M059J (cell line): ENCODE measurements at regions not wholly inside any gene's neighbourhood (a gene's known extent, or its start where the extent isn't known, plus 50 kb on each side); places are given as distances from the start of the nearest gene placed in this dataset.

Experiments
- DNase-seq: peaks from one replicate; pipeline ENCODE4 v3.0.0-alpha.2; 2012; ENCODE audit warnings: low read depth

DNA sequence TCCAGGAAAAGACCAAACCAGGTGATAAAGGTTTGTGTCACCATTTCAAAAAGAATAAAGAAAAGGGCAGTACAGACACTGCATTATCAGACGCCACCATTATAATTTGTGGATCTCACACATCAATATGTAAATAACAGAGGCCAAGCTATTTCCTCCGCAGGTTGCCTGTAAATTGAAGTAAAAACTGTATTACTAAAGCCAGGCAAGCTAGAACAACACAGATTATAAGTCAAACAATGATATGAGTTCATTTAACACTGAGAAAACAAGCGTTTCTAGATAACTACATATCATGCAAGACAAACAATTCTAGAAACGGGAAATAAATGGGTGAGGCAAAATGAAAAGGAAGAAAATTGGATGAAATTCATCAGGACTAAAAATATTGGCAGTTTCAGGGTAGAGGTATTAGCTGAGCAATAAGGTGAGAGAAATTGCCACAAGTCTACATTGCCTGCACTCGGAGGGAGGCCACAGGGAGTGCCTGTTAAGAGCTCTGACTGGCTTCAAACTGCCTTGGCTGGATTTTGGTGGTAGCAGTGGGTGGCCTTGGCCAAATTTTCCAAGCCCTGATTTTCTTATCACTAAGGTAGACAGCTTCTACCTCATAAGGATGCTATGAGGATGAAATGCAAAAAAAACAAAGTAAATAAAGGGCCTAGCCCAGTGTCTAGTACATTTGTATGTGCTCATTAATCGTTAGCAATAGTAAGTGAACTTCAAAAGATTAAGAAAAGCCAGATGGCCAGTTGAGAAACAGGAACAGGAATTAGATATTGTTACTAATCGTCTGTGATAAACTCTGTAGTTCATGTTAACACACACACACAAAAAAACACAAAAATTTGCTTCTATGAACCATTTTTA is 240.0 kb upstream of the NFE2L3 start:
- no peak for DNase-seq

DNA sequence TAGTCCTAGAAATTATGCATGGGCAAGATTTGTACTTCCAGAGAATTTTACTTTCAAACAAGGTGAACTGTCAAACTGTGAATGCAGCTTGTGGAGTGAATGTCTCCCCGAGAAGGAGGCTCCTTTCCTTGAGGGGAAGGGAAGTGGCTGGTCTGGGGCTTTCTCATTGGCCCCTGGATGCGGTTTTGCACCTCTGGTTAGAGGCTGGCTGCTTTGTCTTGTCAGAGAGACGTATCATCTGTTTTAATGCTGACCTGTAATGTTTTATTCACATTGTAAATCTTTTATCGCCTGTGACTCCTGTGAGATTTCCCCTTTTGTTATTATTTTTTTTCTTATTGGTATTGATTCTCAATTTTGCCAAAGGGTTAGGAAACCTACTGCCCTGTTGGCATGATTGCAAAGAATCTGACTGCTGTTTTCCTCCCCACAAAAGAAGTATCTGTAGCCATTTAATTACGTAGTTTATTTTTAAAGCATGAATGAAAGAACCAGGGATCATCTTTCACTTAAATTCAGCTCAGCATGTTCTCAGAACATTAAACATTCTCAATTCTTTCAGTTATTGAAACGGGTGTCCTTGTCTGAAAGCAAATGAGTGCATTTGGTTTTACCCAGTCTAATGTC is 238.3 kb upstream of the NFE2L3 start:
- no peak for DNase-seq

GRCh38 chr7:25918731-25919130 is 233.3 kb upstream of the NFE2L3 start:
- no peak for DNase-seq

DNA sequence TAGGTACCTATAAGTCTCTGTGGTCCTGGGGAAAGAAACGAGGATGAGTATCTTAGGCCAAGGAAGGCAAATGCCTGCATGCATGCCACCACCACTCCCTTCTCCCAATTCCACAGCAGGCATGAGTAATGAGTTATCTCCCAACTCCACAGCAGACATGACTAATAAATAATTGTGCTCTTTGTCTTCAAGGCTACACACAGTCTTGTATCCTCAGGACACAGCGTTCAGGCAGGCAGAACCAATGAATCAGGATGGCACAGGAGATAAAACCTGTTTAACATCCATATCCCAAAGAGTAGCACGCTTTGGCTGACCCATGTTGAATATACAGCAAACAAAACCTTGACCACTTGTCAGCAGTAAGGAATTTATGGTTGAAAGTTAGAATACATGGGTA is 229.7 kb upstream of the NFE2L3 start:
- DNase-seq = no peak

DNA sequence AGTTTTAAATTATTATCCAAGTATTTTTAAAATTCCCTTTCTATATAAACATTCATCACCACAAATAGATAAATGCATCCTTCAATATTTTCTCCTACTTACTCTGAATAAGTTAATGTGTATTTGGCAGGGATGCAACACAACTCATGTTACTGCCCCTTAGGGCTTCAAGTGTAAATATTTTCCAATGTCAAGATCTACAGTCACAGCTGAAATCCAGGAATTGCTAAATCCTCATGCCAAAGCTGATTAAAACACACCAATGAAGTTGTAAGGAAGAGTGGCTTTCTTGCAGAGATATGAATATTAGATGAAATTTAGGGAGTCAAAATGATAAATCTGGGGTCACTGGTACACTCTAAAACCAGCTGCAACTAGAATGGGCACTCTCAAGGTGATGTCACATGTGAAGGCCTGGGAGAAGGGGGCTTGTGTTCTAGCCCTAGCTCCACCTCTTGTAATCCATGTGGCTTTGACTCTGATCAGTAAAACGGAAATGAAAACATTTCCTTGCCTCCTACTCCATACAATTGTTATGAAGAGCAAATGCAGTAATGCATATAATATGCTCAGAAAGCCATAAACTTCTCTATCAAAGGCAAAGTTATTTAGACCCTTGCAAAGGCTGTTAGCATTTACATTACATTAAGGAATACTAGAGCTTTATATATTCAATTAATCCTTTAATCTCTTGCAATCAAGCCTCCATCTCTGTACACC is 228.1 kb upstream of the NFE2L3 start:
- no peak for DNase-seq

- DNase-seq = peak; percentile 52
Observed at GRCh38 chr7:25926009-25926408, 226.0 kb upstream of the NFE2L3 start.

DNA sequence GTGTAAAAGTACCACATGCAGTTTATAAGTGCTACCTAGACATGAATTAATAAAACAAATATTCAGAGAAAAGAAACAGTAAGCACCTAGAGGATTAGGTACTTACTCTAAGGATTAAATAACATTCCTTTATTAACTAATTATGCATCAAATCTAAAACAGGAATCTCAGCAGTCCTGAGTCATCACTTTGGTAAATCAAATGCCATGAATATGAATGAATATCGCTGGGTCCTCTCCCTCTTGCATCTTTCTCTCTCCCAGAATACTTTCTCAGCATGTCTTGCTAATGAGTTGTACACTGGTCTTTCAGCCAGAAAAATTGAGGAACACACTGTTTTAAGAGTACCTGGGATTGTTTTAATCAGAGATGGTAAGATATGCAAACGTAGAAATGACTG is 225.5 kb upstream of the NFE2L3 start:
- DNase-seq = no peak

DNA sequence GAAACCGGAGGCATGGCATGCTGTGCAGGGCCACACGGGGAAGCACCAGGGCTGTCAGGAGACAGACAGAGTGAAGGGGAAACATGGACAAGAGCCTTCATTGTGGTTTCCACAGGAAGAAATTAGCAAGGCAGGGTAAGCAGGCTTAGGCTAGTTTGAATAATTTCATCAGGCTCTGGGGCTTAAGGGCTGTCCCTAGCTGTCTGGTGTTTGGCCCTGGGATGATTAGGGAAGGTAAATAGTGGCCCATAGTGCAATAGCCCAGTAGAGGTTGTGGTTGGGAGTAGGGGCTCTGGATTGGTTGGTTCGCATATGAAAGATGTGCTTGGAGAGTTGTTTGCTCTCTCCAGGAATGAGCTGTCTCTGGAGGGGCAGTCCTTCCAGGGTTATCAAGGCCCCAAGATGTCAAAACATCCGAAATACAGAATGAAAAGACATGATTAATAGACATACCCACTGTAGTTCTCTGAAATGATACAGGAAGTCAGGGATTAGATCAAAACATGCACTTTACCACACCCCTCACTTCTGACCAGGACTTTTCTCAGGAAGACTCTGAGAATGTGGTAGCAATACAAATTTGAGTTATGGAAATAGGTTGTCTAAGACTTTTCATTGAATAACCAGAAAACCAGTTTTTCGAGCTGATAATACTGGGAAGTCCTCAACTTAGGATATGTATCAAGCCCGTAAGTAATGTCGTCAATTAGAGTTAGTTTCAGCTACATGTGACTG is 224.9 kb upstream of the NFE2L3 start:
- no peak for DNase-seq

DNA sequence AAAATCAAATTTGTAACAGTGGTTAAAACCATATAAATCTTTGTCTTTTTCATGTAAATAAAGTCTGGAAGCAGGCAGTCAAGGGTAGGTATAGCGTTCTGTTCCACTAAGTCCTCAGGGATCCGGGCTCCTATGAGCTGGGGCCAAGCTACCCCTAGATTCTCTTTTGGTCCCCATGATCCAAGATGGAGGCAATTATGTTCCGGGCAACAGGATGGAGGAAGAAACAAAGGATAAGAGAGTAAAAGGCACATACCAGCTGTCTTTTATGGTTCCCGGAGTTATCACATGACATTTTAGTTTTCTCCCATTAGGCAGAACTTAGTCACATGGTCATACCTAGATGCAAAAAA is 224.4 kb upstream of the NFE2L3 start:
- no peak for DNase-seq

- no peak for DNase-seq
Observed at GRCh38 chr7:25928549-25929330, 223.3 kb upstream of the NFE2L3 start.

- no peak for DNase-seq
Observed at GRCh38 chr7:25929448-25929847, 222.6 kb upstream of the NFE2L3 start.

GRCh38 chr7:25930492-25931048 is 221.4 kb upstream of the NFE2L3 start:
- DNase-seq = no peak

DNA sequence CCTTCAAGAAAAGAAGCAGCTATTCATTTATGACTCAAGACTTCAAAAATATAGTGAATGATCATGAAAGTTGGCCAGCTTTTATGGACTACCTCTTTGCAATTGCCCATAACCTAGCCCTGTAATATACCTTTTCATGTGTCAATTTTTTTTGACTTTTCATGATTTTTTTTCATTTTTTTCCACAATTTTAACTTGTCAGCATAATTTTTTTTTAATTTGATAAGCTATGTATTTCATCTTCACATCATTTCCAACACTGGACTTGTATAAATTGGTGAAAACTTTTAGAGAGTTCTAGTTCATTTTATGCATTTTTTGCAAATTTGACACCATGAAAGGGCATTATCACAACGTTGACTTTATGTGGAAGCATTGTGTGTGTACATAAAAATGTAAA is 220.8 kb upstream of the NFE2L3 start:
- no peak for DNase-seq

GRCh38 chr7:25933921-25934320 is 218.1 kb upstream of the NFE2L3 start:
- no peak for DNase-seq

GRCh38 chr7:25940086-25940906 is 211.7 kb upstream of the NFE2L3 start:
- DNase-seq = no peak

- no peak for DNase-seq
Observed at GRCh38 chr7:25944777-25945515, 207.1 kb upstream of the NFE2L3 start.

DNA sequence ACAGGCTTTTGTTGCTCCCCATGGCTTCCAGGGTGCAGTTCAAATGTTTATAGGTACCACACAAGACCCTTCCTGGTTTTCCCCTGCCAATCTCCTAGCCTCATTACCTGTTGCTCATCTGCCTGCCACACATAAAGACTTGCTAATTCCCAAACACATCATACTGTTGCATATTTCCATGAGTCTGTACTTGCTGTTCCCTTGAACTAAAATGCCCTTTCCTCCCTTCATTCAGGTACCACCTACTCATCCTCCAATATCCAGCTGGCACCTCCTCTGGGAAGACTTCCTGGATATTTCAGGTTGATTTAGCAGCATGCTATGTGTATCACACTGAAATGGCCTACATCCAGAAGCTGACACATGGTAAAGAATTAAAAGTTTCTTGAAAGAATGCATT is 206.4 kb upstream of the NFE2L3 start:
- no peak for DNase-seq

DNA sequence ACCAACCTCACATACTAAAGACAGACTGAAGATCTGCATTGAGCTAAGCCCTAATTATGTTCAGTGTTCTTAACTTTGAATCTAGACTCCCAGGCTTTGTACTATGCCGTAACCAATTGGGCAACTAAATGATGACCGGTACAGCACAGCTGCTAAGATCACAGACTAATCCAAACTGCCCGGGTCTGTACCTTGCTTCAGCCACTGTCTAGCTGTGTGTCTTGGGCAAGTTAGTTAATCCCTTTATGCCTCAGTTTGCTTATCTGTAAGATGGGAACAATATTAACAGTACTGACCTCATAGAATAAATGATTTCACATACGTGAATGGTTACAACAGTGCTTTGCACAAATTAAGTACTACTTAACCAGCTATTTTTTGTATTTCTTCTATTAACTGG is 205.8 kb upstream of the NFE2L3 start:
- DNase-seq = no peak
